Left ventricle myocardium inferior (tissue), 1 donor: ENCODE measurements at regions not wholly inside any gene's neighbourhood (a gene's known extent, or its start where the extent isn't known, plus 50 kb on each side); places are given as distances from the start of the nearest gene placed in this dataset.

Experiments used
- DNase-seq: peaks from one replicate; pipeline ENCODE4 v3.0.0-alpha.2; 2020
- H3K27ac ChIP-seq: fragments of 200-600 bp; replicated peaks from 2 replicates; pipeline ENCODE4 v1.8.0; 2021
- H3K27me3 ChIP-seq: fragments of 200-600 bp; 2 replicates; pipeline ENCODE4 v1.8.0; 2021; ENCODE audit warnings: low read depth
- H3K36me3 ChIP-seq: fragments of 200-600 bp; 2 replicates; pipeline ENCODE4 v1.8.0; 2021
- H3K4me1 ChIP-seq: fragments of 200-600 bp; 2 replicates; pipeline ENCODE4 v1.8.0; 2021
- H3K4me3 ChIP-seq: fragments of 200-600 bp; 2 replicates; pipeline ENCODE4 v1.8.0; 2021; ENCODE audit warnings: mild to moderate bottlenecking, moderate library complexity
- H3K9me3 ChIP-seq: fragments of 200-600 bp; replicated peaks from 2 replicates; pipeline ENCODE4 v1.8.0; 2021
- intact Hi-C: fragments of 100-400 bp; cut with micrococcal nuclease; formaldehyde crosslinking; loops from one replicate; pipeline ENCODE4 v1.11.0; 2022
- TF ChIP-seq, protein P1 (sequence below): fragments of 200-600 bp; IDR thresholded peaks from 2 replicates; pipeline ENCODE4 v1.8.0; 2021; ENCODE audit warnings: antibody characterized with exemption, mild to moderate bottlenecking, borderline replicate concordance
- donor health status: DM: no; HTN: yes; CAD: no; lungs with severe emphysema.

- no peak for DNase-seq
- intact Hi-C loops, result no loop called here
- Histone ChIP-seq H3K4me1 (no peaks in the 10 kb centered on the region), H3K27me3 (no peaks in the 10 kb centered on the region), H3K36me3 (no peaks in the 10 kb centered on the region), H3K27ac (no peak overlapping the region), H3K9me3 (no peaks in the 10 kb centered on the region), H3K4me3 (no peak overlapping the region)
- TF ChIP-seq, protein P1, sequence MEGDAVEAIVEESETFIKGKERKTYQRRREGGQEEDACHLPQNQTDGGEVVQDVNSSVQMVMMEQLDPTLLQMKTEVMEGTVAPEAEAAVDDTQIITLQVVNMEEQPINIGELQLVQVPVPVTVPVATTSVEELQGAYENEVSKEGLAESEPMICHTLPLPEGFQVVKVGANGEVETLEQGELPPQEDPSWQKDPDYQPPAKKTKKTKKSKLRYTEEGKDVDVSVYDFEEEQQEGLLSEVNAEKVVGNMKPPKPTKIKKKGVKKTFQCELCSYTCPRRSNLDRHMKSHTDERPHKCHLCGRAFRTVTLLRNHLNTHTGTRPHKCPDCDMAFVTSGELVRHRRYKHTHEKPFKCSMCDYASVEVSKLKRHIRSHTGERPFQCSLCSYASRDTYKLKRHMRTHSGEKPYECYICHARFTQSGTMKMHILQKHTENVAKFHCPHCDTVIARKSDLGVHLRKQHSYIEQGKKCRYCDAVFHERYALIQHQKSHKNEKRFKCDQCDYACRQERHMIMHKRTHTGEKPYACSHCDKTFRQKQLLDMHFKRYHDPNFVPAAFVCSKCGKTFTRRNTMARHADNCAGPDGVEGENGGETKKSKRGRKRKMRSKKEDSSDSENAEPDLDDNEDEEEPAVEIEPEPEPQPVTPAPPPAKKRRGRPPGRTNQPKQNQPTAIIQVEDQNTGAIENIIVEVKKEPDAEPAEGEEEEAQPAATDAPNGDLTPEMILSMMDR, result no peak
These were observed 120.9 kb upstream of the ST6GAL2 start for GRCh38 chr2:107006836-107007235.

- Histone ChIP-seq H3K4me1 (no peaks in the 10 kb centered on the region), H3K36me3 (no peaks in the 10 kb centered on the region), H3K4me3 (no peak overlapping the region), H3K27ac (no peak overlapping the region), H3K9me3 (no peaks in the 10 kb centered on the region), H3K27me3 (no peaks in the 10 kb centered on the region)
- TF ChIP-seq, protein P1, result no peak
- DNase-seq, result no peak
- intact Hi-C loops, result no loop called here
These were observed 122.0 kb upstream of the ST6GAL2 start for GRCh38 chr2:107007927-107008326.

DNA sequence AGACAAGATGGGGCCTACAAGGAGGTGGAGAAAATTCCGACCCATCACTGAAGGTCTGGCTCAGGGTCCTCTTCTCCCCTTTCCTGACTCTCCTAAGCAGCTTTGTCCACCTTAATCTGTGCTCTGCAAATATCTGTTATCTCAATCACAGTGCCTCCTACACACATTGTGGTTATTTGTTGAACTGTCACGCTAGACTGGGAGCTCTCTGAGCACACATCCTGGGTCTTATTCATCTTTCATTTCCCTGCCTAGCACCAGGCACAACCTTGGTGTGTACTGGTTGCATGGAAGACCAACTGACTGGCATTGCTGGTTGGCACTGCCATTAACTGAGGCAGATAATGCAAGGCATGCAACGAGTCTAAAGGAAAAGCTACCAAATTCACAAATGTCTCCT, 122.9 kb upstream of the ST6GAL2 start:
- intact Hi-C loops, result no loop called here
- Histone ChIP-seq H3K27me3 (no peaks in the 10 kb centered on the region), H3K4me1 (no peaks in the 10 kb centered on the region), H3K27ac (no peak overlapping the region), H3K4me3 (no peak overlapping the region), H3K9me3 (no peaks in the 10 kb centered on the region), H3K36me3 (no peaks in the 10 kb centered on the region)
- no peak for DNase-seq
- TF ChIP-seq, protein P1, result no peak

DNA sequence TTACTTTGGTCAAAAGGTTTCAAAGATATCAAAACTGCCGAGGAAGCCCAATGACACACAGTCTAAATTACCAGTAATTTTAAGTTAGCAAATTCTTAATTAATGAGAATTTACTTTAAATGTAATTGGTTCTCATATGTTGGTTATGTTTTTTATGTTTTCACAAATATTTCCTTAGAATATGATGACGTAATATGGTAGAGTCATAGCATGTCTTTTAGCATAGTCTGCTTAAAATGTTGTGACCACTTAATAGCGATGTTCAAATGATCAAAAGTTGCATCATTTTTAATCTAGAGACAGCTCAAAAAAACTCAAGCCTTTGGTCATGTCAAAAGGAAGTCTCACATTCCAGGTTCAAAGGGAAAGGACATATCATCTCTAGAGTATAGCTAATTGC, 123.3 kb upstream of the ST6GAL2 start:
- Histone ChIP-seq H3K36me3 (no peaks in the 10 kb centered on the region), H3K27ac (no peak overlapping the region), H3K9me3 (no peaks in the 10 kb centered on the region), H3K27me3 (no peaks in the 10 kb centered on the region), H3K4me1 (no peaks in the 10 kb centered on the region), H3K4me3 (no peak overlapping the region)
- intact Hi-C loops, result no loop called here
- DNase-seq, result no peak
- TF ChIP-seq, protein P1, result no peak

DNA sequence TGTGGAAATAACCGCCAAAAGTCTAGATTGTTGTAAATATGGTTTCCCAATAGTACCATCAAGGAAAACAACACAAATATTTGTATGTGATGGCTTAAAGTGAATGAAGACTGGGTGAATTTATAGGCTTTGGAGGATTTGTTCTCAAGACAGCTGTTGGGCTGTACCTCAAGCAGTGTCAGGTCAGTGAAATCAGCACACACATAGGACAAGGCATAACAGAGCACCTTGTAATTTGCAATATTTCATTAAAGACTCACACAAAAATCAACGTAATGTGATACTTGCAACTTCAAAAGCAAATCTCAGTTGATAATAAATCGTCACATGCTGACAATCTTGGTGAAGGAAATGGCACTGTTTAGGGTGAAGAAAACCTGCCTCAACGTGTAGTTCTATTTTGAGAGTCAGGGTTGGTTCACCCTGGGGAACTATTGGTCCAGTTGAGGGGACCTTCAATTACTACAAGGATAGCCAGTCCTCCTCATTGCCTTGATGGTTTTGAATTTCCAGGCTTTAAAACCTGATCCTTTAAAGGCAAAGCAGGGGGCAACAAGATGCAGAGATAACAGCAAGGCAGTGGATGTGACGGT, 126.8 kb upstream of the ST6GAL2 start:
- TF ChIP-seq, protein P1, result no peak
- no peak for DNase-seq
- Histone ChIP-seq H3K27me3 (no peaks in the 10 kb centered on the region), H3K36me3 (no peaks in the 10 kb centered on the region), H3K27ac (no peak overlapping the region), H3K4me3 (no peak overlapping the region), H3K9me3 (no peaks in the 10 kb centered on the region), H3K4me1 (no peaks in the 10 kb centered on the region)
- intact Hi-C loops, result no loop called here
